Mucosa of descending colon (tissue), 3 donors: ENCODE measurements at regions not wholly inside any gene's neighbourhood (a gene's known extent, or its start where the extent isn't known, plus 50 kb on each side); places are given as distances from the start of the nearest gene placed in this dataset.
A peak's percentile ranks its signal among the peaks of the same experiment; 100 is the strongest.

Experiments
- ATAC-seq: fragments of 200-7000 bp; cut with Tn5 transposase; one replicate; pipeline ENCODE4 v1.9.1; 2020; ENCODE audit warnings: mild to moderate bottlenecking, moderate library complexity
- DNase-seq, 3 donors: peaks; one replicate each; pipeline ENCODE4 v3.0.0-alpha.2; 2020
- H3K36me3 ChIP-seq: fragments of 200-600 bp; one replicate; pipeline ENCODE4 v1.8.0; 2021; ENCODE audit warnings: low read depth, mild to moderate bottlenecking
- H3K4me1 ChIP-seq: fragments of 200-600 bp; one replicate; pipeline ENCODE4 v1.8.0; 2021; ENCODE audit warnings: low read depth, mild to moderate bottlenecking
- H3K4me3 ChIP-seq: fragments of 200-600 bp; one replicate; pipeline ENCODE4 v1.8.0; 2021; ENCODE audit warnings: mild to moderate bottlenecking
- H3K9me3 ChIP-seq: fragments of 200-600 bp; one replicate; pipeline ENCODE4 v1.8.0; 2021; ENCODE audit warnings: mild to moderate bottlenecking
- intact Hi-C, 2 donors: fragments of 100-400 bp; cut with DNase I in 1 of 2; cut with micrococcal nuclease in 1 of 2; formaldehyde crosslinking; loops; one replicate each; pipeline versions ENCODE4 v1.11.0 to v1.11.1; 2022; cut with DNase I, micrococcal nuclease
- TF ChIP-seq, protein P1 (sequence below): fragments of 200-600 bp; IDR thresholded peaks from one replicate; pipeline ENCODE4 v1.8.0; 2022; ENCODE audit warnings: antibody characterized with exemption, mild to moderate bottlenecking
- donor health status: DM: no; HTN: no; CAD: no; lungs with moderate emphysema.
- donor health status: DM: no; HTN: no; CAD: no.
- donor health status: DM: no; HTN: yes; CAD: no.

DNA sequence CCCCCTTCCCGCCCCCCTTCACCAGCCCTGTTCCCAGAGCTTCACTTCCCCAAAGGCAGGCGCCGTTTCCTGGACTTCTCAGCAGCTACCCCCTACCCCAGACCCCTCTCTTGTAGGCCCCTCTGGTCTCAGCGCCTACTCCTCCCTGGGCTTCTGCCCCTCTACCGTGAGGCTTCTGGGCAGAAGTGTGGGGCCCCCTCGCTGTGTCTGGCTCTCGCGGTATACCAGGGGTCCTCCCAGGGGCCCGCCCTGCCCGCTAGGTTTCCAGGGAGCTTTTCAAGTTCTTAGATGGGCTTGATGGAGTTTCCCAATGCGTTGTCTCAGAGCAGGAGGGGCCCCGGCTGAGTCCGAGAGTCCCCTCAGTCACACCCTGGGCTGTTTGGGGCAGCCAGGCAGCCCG, 247.1 kb downstream of the SEC14L1 start:
- H3K36me3 ChIP-seq, result no peaks in the 10 kb centered on the region
- no peaks in the 10 kb centered on the region for H3K9me3 ChIP-seq
- DNase-seq, result no peak
- TF ChIP-seq, protein P1, sequence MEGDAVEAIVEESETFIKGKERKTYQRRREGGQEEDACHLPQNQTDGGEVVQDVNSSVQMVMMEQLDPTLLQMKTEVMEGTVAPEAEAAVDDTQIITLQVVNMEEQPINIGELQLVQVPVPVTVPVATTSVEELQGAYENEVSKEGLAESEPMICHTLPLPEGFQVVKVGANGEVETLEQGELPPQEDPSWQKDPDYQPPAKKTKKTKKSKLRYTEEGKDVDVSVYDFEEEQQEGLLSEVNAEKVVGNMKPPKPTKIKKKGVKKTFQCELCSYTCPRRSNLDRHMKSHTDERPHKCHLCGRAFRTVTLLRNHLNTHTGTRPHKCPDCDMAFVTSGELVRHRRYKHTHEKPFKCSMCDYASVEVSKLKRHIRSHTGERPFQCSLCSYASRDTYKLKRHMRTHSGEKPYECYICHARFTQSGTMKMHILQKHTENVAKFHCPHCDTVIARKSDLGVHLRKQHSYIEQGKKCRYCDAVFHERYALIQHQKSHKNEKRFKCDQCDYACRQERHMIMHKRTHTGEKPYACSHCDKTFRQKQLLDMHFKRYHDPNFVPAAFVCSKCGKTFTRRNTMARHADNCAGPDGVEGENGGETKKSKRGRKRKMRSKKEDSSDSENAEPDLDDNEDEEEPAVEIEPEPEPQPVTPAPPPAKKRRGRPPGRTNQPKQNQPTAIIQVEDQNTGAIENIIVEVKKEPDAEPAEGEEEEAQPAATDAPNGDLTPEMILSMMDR, result no peak
- ATAC-seq, result no peak
- intact Hi-C loops, result no loop called here
- no peak overlapping the region for H3K4me3 ChIP-seq
- H3K4me1 ChIP-seq, result peaks cover 52% of the 10 kb centered on the region

DNA sequence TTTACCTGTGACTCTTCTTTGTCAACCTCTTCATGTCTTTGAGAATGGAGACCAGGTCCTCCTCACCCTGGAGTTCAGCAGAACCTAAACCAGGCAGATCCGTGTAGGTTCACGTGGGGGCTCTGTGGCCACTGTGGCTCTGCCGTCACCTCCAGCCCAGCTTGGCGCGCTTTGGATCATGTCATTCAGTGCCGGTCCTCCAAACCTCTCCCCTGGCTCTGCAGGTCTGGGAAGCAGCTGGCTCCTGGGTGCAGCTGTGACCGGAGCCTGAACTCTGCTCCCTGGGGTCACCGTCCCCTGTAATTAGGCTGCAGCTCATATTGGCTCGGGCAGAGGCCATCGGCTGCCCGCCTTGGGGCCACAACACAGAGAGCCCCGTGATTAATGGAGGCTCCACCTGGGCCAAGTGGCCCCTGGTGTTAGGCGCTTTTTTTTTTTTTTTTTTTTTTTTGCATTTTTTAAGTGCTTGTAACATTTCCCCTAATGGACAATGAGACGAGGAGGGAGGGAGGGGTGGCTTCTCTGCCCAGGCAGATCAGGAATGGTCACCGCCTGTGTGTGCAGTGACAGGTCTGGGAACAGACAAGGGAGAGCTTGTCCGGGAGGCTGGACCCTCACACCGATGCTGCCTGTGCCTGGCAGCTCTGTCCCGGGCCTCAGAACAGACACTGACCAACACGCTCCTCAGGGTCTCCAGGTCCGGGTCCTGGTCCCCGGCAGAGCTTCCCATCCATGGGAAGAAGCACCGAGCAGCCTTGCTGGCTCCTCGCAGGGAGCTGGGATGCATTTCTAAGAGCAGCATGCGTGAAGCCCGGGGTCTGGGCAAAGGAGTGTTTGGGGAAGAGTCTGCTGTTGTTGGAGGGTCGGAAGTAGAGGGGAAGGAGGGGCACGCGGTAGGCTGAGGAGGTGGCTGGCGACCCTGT, 247.9 kb downstream of the SEC14L1 start:
- H3K36me3 ChIP-seq, result no peaks in the 10 kb centered on the region
- peaks cover 56% of the 10 kb centered on the region for H3K4me1 ChIP-seq
- DNase-seq (no peak), ATAC-seq (no peak)
- intact Hi-C loops, result no loop called here
- TF ChIP-seq, protein P1, result no peak
- no peak overlapping the region for H3K4me3 ChIP-seq
- H3K9me3 ChIP-seq, result no peaks in the 10 kb centered on the region

DNA sequence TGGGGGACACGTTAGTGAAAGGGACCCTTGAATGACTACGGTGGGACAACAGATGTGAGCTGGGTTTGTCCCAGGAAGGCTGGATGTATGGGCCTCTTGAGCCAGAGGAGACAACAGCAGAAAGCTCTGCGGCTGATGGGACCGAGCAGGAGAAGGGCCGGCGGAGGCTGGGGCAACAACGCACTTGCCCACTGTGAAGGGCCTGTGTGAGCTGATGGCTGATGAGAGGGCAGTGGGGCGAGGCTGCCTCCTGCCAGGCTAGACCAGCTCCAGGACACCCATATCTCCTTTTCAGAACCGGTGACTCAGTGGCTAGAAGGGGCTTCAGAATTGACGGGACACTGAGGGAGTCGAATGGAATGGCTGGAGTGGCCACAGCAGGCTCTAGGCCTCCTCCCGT, 250.1 kb downstream of the SEC14L1 start:
- TF ChIP-seq, protein P1, result no peak
- Histone ChIP-seq H3K4me3 (no peak overlapping the region), H3K36me3 (no peaks in the 10 kb centered on the region), H3K4me1 (peaks cover 62% of the 10 kb centered on the region), H3K9me3 (no peaks in the 10 kb centered on the region)
- ATAC-seq (no peak), DNase-seq (no peak)
- intact Hi-C loops, result no loop called here

DNA sequence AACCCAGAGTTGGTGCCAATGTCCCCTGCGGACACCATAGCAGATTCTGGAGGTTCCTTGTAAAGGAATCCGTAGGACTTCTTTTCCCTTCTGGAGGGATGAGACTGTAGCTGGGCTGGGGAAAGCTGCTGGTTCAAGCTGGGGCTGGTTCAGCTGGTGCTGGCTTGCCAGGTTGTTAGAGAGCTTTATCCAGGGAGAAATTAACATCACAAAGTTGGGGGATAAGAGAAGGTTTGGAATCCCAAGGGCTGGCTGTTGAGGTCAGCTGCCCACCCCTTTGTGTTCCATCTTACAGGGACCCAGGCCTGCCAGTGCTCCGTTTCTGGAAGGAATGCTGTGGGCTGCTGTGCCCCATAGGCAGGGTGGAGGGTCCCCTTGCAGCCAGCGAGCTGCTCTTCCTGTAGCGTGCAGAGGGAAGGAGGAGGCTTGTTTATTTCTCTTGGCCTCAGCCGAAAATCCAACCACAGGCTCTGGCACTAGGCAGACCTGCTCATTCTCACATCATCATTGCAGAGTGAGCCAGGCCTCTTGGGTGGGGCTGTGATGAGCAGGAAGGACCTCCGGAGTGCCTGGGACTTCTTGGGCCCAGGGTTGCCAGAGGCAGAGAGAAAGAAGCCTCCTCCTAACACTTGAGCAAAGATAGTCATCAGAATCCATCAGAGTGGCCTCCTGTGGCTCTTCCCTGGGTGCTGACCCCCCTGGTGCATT, 251.1 kb downstream of the SEC14L1 start:
- H3K4me1 ChIP-seq, result peaks cover 54% of the 10 kb centered on the region
- no peaks in the 10 kb centered on the region for H3K36me3 ChIP-seq
- no peaks in the 10 kb centered on the region for H3K9me3 ChIP-seq
- intact Hi-C loops, result no loop called here
- peak; percentile 20 for ATAC-seq
- H3K4me3 ChIP-seq, result no peak overlapping the region
- TF ChIP-seq, protein P1, result no peak
- DNase-seq, result peak in 2 of 3 donors; percentile 51 to 60

DNA sequence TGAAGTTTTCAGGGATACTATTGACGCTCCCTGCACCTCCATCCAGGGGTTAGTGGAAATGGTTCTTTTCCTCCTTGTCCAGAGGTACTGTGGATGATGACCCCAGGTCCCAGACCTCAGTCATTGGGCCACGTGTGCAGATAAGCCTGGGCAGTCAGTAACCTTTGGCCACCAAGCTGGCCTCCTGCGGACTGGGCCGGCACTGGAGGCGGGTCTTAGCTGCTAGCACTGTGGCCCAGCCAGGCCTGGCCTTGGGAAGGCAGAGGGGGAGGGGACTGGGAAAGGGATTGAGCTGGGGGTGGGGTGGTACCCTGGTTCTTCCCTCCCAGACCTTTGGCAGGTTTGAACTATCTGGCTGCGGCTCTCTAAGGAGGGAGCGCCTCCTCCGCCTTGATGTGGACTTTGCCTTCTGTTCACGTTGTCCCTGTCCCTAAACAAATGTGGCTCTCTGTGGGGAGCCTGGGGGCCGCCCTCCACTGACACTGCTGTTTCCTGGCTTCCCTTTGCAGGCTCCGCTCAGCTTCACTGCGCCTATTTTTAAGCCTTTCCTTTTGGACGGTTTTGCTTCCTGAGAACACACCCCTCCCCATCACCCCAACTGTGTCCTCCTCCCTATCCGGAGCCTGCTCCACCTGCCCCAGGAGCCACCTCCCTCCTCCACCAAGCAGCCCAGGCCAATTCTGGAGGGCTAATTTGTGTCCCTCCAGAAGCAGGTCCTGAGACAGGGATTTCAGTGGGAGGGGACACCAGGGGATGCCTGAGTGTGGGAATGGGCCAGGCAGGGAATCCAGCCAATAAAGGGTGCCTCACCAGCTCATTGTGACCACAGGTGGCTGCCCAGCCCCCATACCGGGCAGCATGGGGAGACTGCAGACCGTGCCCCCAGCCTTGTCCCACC, 251.9 kb downstream of the SEC14L1 start:
- intact Hi-C loops, result no loop called here
- TF ChIP-seq, protein P1, result no peak
- DNase-seq (peak; percentile 66 to 85 (median 82)), ATAC-seq (peak; percentile 74)
- no peak overlapping the region for H3K4me3 ChIP-seq
- no peaks in the 10 kb centered on the region for H3K36me3 ChIP-seq
- H3K4me1 ChIP-seq, result peaks cover 54% of the 10 kb centered on the region
- no peaks in the 10 kb centered on the region for H3K9me3 ChIP-seq
